VCaP (cell line): ENCODE measurements at regions not wholly inside any gene's neighbourhood (a gene's known extent, or its start where the extent isn't known, plus 50 kb on each side); places are given as distances from the start of the nearest gene placed in this dataset.

Source experiments
- H3K27ac ChIP-seq: fragments of 450-650 bp; 2 replicates; pipeline ENCODE4 v1.5.1; 2017
- TF ChIP-seq, protein P1 (sequence below): fragments of 450-650 bp; conservative IDR thresholded peaks from 2 replicates; pipeline ENCODE4 v1.5.1; 2017; ENCODE audit warnings: mild to moderate bottlenecking, moderate library complexity

DNA sequence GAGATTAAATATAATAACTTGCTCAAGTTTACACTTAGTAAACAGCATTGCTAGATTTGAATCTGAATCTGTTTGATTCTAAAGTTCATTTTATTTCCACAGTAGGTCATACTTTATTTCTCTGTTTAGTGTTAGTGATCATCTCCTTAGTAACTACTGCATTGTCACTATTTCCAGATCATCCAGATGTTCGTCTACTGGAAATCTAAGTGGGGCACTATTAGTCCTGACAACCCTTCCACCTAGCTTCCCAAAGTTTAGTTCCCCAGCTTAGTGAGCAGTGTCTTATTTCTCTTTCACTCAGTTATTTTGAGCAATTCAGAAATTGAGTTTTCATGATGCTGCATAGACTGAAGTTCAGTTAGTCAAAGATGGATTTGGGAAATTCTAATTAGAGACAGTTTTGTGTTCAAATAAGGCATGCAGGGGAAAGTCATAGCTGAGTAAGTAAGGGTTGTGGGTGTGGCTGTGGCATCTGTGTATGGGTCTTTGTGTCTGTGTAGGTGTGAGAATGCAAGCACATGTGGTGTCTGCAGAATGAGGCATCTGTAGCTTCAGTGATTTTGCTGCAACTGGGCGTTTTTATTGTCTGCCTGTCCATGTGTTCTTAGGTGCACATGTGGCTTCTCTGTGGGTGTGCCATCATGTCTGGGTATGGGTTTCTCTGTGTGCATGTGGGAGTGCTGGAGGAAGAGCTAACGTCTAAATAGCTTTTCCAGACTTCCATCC, 107.3 kb downstream of the NTMT2 start:
- TF ChIP-seq, protein P1, sequence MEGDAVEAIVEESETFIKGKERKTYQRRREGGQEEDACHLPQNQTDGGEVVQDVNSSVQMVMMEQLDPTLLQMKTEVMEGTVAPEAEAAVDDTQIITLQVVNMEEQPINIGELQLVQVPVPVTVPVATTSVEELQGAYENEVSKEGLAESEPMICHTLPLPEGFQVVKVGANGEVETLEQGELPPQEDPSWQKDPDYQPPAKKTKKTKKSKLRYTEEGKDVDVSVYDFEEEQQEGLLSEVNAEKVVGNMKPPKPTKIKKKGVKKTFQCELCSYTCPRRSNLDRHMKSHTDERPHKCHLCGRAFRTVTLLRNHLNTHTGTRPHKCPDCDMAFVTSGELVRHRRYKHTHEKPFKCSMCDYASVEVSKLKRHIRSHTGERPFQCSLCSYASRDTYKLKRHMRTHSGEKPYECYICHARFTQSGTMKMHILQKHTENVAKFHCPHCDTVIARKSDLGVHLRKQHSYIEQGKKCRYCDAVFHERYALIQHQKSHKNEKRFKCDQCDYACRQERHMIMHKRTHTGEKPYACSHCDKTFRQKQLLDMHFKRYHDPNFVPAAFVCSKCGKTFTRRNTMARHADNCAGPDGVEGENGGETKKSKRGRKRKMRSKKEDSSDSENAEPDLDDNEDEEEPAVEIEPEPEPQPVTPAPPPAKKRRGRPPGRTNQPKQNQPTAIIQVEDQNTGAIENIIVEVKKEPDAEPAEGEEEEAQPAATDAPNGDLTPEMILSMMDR, result no peak
- no peak overlapping the region for H3K27ac ChIP-seq

DNA sequence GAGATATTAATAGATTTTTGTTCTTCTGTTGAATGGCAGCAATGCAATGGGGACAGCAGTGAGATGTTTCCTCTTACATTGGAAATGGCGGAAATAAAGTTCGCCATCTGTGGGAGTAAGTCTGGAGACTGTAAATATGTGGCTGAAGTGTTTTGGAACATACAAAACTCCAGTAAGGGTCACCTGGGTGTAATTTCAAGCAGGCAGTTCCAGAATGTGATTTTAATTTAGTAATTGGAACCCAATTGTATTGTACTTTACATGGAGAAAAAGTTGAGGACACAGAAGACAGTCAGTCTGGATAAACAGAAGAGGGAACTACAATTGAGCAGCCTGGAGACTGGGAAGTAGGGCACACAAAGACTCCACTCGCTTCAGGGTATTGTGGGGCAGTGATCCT, 108.6 kb downstream of the NTMT2 start:
- TF ChIP-seq, protein P1, result no peak
- H3K27ac ChIP-seq, result no peak overlapping the region

DNA sequence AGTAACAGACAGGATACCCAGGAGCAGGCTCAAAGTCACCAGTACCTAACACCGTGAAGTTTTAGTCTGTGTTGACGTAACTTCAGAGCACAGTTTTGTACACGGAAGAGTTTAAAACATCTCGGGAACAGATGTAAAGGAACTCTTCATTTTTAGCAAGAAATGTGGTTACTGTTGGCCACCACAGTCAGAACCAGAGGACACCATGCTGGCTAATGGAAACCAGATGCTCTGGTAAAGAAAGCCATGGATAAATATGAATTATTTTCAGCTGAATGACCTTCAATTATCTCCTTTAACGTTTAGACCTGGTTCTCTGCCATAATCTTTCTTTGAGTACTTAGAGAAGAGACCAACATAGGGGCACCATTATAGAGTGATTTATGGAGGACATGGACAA, 115.9 kb downstream of the NTMT2 start:
- TF ChIP-seq, protein P1, result no peak
- H3K27ac ChIP-seq, result no peak overlapping the region

DNA sequence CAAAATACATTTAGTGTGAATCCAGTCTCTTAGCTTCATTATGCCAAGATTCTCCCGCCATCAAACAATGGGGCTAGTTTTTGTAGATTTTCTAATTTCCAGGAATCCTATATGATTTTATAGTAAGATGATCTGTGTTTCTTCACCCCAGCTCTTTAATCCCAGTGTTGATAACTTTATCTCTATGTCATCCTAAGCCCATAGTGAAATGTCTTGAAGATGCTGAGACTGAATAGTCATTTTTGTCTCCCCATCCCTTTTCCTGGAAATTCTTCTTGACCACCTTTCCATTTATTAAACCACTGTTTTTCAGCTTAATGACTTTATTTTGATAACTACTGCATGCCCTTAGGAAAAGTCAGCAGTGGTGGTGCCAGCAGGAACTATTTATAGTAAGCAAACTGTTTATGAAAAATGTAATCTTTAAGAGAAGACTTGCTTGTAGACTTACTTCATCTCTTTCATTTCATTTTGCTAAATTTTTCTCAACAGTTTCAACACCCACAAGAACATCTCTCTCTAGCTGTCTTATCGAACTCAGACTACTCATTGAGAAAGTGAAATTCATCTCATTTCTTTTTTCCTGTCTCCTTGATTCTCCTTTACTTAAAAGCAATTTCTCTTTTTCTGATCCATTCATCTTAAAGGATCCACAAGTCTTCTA, 116.6 kb downstream of the NTMT2 start:
- H3K27ac ChIP-seq, result no peak overlapping the region
- TF ChIP-seq, protein P1, result no peak

DNA sequence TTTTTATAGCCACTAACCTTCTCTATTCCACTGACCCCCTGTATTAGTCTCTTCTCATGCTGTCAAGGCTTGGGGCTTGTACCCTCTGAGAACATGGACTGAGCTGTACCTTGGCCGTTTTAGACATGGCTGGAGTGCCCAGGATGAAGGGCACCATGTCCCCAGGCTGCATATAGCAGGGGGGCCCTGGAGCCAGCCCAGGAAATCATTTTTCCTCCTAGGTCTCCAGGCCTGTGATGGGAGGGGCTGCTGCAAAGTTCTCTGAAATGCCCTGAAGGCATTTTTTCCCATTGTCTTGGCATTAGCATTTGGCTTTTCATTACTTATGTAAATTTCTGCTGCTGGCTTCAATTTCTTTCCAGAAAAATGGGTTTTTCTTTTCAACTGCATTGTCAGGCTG, 119.5 kb downstream of the NTMT2 start:
- TF ChIP-seq, protein P1, result no peak
- no peak overlapping the region for H3K27ac ChIP-seq

DNA sequence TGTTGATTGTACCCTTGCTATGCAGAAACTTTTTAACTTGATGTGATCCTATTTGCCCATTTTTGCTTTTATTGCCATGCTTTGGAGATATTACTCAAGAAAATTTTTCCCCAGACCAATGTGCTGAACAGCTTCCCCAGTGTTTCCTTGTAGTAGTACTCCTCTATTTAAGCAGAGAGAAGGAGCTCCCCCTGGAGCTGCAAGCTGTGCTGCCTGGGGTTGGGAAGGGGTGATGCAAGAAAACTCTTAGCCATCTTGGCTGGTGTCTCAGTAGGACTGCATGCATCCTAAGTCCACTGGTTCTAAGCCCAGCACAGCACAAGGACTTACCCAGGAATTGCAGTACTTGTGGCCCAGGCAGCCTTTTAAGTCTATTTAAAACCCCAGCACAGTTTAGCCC, 121.6 kb downstream of the NTMT2 start:
- TF ChIP-seq, protein P1, result no peak; the same call in 1 of the 2 replicates
- H3K27ac ChIP-seq, result no peak overlapping the region

DNA sequence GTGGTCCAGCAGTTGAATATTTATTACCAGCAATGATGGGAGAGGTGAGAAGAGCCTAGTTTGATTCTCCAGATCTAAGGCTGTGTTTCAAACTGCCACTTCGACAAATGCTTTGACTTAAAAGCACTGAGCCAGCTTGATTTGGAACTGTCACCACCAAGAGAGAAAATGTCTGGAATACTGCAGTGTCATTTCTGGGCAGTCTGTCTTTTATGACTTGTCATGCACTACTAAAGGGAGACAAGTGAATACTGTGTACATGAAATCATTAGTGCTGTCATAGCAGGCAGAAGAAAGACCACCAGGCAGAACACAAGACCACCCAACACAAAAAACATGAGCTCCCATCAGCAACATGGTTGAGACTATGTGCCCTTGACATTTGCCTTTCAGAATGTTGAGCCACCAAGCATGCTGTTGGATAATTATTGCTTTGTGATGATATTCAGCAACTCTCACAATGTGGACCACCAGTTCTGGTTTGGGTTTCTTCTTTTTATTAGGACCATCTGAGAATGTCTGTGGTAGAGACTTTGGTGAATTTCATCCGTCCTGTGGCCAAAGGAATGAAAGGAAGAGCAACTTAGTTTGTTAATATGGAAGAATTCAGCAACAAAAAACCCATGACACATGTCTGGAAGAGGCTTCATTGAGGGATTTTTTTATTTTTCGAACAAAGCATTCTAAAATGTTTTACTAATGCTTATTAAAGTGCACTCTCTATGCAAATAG, 125.8 kb downstream of the NTMT2 start:
- H3K27ac ChIP-seq, result no peak overlapping the region
- TF ChIP-seq, protein P1, result no peak
